Pancreas (tissue), 10 donors: ENCODE measurements at regions not wholly inside any gene's neighbourhood (a gene's known extent, or its start where the extent isn't known, plus 50 kb on each side); places are given as distances from the start of the nearest gene placed in this dataset.
"Not testable (repeated sequence)": the region's sequence is repeated elsewhere in the genome, so short reads cannot be mapped to it uniquely, and the experiment has no call there.

Source experiments
- ATAC-seq, 4 donors: fragments of 200-7000 bp; cut with Tn5 transposase; one replicate each; pipeline versions ENCODE4 v1.8.0 to v1.9.1; 2020; ENCODE audit warnings: mild to moderate bottlenecking in 4 of 4, moderate library complexity in 4 of 4
- DNase-seq, 6 donors: peaks; one replicate each; pipeline ENCODE4 v3.0.0-alpha.2; 2020
- FAIRE-seq: peaks from 2 replicates; lab custom pipeline; 2012; peaks lifted over from hg19 to GRCh38; lab: Jason Lieb, UNC
- H3K27ac ChIP-seq, 4 donors: fragments of 200-600 bp; sonication (generic); 1 replicate in 3 of 4; 2 replicates in 1 of 4; pipeline versions ENCODE4 v1.5.0 to v1.8.0; 2020
- H3K27me3 ChIP-seq, 4 donors: fragments of 200-600 bp; one replicate each; pipeline ENCODE4 v1.8.0; 2021
- H3K36me3 ChIP-seq, 3 donors: fragments of 200-600 bp; sonication (generic) in 1 of 3; one replicate each; pipeline versions ENCODE4 v1.5.0 to v1.8.0; 2020 to 2021
- H3K4me1 ChIP-seq, 3 donors: fragments of 200-600 bp; one replicate each; pipeline ENCODE4 v1.8.0; 2021
- H3K4me3 ChIP-seq, 4 donors: fragments of 200-600 bp; sonication (generic) in 2 of 4; one replicate each; pipeline versions ENCODE4 v1.5.0 to v1.8.0; 2020 to 2021
- H3K9me3 ChIP-seq, 4 donors: fragments of 200-600 bp; one replicate each; pipeline ENCODE4 v1.8.0; 2021
- WGBS, 2 donors: extraction: QIAGEN DNeasy Blood & Tissue Kit; methylation state at CpG; one replicate each; pipeline ENCODE4 v1.1.7; 2013; 5-methylcytosine and 5-hydroxymethylcytosine counted together
- intact Hi-C, 3 donors: fragments of 100-400 bp; cut with DNase I; formaldehyde crosslinking; loops; one replicate each; pipeline versions ENCODE4 v1.11.1 to v1.14.2; 2022
- TF ChIP-seq, protein P1 (sequence below), 4 donors: fragments of 200-600 bp; sonication (generic) in 3 of 4; IDR thresholded peaks; one replicate each; pipeline versions ENCODE4 v1.5.0 to v1.8.0; 2021; ENCODE audit warnings: antibody characterized with exemption in 4 of 4
- donor health status: healthy with polysubstance abuse.
- donor health status: DM: no; HTN: no; CAD: no; lungs with moderate emphysema.
- donor health status: DM: no; HTN: no; CAD: no.
- donor health status: control.
- donor health status: control.
- donor health status: Bipolar disorder and iron deficiency.
- donor health status: DM: yes; HTN: yes; CAD: no.
- donor health status: DM: no; HTN: no; CAD: no.
- donor health status: DM: no; HTN: no; CAD: no.
- donor health status: DM: yes; HTN: yes; CAD: no.

DNA sequence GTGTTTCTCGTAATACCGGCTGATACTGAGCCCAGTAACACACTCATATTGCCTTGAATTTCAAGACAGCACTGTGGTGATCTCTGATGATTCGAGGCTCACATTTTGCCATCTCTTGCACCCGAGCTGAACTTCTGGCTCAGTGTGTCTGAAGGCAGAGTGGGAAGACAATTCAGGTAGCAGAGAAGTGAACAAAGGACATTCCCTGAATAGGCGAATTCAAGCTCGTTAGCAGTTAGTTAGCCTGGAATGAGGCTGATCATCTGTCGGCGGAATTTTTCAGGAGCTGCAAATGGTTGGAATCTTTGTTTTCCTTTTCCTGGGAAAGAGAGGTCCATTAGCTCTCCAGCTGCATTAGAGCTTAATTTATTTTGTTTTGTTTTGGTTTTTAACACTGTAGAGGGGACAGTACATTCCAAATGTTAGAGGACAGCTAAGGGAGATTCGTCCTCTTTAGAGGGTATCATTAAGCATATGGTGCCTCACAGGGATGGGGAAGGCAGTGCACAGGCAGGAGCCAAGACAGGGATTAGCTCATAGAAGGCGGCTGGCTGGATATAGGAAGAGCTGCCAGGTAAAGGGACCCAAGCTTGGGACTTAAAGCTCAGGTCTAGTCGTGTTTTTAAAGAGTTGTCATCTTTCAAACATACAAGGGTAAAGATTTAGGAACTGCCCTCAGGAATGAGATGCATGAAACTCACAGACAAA is 119.7 kb upstream of the DLG1 start:
- H3K4me3 ChIP-seq: no peak overlapping the region
- FAIRE-seq: no peak
- no peak for DNase-seq
- TF ChIP-seq, protein P1, sequence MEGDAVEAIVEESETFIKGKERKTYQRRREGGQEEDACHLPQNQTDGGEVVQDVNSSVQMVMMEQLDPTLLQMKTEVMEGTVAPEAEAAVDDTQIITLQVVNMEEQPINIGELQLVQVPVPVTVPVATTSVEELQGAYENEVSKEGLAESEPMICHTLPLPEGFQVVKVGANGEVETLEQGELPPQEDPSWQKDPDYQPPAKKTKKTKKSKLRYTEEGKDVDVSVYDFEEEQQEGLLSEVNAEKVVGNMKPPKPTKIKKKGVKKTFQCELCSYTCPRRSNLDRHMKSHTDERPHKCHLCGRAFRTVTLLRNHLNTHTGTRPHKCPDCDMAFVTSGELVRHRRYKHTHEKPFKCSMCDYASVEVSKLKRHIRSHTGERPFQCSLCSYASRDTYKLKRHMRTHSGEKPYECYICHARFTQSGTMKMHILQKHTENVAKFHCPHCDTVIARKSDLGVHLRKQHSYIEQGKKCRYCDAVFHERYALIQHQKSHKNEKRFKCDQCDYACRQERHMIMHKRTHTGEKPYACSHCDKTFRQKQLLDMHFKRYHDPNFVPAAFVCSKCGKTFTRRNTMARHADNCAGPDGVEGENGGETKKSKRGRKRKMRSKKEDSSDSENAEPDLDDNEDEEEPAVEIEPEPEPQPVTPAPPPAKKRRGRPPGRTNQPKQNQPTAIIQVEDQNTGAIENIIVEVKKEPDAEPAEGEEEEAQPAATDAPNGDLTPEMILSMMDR (IDR thresholded peaks at IDR 0.05): no peak
- H3K27me3 ChIP-seq: no peaks in the 10 kb centered on the region
- no peak for ATAC-seq
- H3K9me3 ChIP-seq: no peaks in the 10 kb centered on the region
- H3K27ac ChIP-seq: no peak overlapping the region
- no peaks in the 10 kb centered on the region for H3K4me1 ChIP-seq
- WGBS, 2 donors: 68 to 71% methylated on average over 11 of the region's 11 CpGs
- intact Hi-C loops: no loop called here
- no peaks in the 10 kb centered on the region for H3K36me3 ChIP-seq

GRCh38 chr3:197417441-197417840 is 119.0 kb upstream of the DLG1 start:
- intact Hi-C loops: no loop called here
- Histone ChIP-seq H3K27ac (no peak overlapping the region), H3K36me3 (no peaks in the 10 kb centered on the region), H3K4me1 (no peaks in the 10 kb centered on the region), H3K27me3 (no peaks in the 10 kb centered on the region), H3K4me3 (no peak overlapping the region), H3K9me3 (no peaks in the 10 kb centered on the region)
- 26 to 44% methylated on average over 6 of the region's 6 CpGs for WGBS, 2 donors
- DNase-seq (no peak), FAIRE-seq (no peak), ATAC-seq (no peak)
- TF ChIP-seq, protein P1 (IDR thresholded peaks at IDR 0.05): no peak

DNA sequence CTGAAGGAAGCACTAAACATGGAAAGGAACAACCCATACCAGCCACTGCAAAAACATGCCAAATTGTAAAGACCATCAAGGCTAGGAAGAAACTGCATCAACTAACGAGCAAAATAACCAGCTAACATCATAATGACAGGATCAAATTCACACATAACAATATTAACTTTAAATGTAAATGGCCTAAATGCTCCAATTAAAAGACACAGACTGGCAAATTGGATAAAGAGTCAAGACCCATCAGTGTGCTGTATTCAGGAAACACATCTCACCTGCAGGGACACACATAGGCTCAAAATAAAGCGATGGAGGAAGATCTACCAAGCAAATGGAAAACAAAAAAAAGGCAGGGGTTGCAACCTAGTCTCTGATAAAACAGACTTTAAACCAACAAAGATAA is 113.5 kb upstream of the DLG1 start:
- intact Hi-C loops, ATAC-seq, H3K9me3 ChIP-seq, H3K36me3 ChIP-seq, H3K27me3 ChIP-seq, H3K4me3 ChIP-seq, H3K4me1 ChIP-seq, H3K27ac ChIP-seq, FAIRE-seq, DNase-seq: not testable (repeated sequence)
- 74 to 85% methylated on average over 1 to 2 of the region's 2 CpGs for WGBS, 2 donors

DNA sequence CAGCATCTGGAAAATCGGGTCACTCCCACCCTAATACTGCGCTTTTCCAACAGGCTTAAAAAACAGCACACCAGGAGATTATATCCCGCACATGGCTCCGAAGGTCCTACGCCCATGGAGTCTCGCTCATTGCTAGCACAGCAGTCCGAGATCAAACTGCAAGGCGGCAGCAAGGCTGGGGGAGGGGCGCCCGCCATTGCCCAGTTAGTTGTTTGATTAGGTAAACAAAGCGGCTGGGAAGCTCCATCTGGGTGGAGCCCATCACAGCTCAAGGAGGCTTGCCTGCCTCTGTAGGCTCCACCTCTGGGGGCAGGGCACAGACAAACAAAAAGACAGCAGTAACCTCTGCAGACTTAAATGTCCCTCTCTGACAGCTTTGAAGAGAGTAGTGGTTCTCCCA is 111.8 kb upstream of the DLG1 start:
- H3K4me3 ChIP-seq, H3K9me3 ChIP-seq, intact Hi-C loops, H3K27ac ChIP-seq, H3K27me3 ChIP-seq, H3K4me1 ChIP-seq, H3K36me3 ChIP-seq, FAIRE-seq, ATAC-seq, DNase-seq: not testable (repeated sequence)
- 85 to 88% methylated on average over 11 of the region's 11 CpGs for WGBS, 2 donors

DNA sequence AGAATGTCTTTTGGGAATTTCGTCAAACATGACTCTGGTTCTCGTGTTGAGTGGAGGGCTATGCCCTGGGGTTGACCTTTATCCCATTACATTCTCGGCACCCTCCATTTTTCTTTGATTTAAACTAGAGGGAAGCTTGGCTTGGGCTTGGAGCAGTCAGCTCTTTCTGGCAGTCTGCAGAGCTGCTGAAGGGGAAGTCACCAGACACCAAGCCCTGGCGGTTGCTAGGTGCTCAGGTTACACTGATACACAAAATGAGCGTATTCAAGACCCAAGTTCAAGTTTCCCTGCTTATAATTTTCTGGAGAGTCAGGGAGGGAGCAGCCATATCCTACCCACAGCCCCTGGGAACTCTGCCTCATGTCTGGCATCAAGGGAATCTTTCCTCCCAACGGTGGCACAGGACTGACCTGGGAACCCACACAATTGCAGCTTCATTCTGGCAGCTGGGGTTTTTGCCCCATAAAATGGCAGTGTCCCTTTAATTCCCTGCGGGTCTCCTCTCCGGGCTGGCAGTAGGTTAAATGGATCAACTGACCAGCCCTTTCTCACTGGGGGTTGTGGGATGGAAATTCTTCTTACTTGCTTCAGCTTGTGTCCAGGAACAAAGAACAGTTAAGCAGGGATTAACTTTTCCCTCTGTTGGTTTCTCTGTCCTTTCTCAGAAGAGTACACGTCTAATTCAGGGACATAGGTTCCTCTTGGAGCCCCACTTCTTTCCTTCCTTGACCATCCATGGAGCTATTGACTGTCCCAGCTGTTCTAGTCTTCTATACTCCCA is 110.0 kb upstream of the DLG1 start:
- Histone ChIP-seq H3K9me3 (no peaks in the 10 kb centered on the region), H3K4me3 (no peak overlapping the region), H3K27me3 (no peaks in the 10 kb centered on the region), H3K27ac (no peak overlapping the region), H3K4me1 (no peaks in the 10 kb centered on the region), H3K36me3 (no peaks in the 10 kb centered on the region)
- FAIRE-seq (no peak), ATAC-seq (no peak), DNase-seq (no peak)
- TF ChIP-seq, protein P1 (IDR thresholded peaks at IDR 0.05): no peak
- 62 to 66% methylated on average over 9 of the region's 9 CpGs for WGBS, 2 donors
- intact Hi-C loops: no loop called here

DNA sequence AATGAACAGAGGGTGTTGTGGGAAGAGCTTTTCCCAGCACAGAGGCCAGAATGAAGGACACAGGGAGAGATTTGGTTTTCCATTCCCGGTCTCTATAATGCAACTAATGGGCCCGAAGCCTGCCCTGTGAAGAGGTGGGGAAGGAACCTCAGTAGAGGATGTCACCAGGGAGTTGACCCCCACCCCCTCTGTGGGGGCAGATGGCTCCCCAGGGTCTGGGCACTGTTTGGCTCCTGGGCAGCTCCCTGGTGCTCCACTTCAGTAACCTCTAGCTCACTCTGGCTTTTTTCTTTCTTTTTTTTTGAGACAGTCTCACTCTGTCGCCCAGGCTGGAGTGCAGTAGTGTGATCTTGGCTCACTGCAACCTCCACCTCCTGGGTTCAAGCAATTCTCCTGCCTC is 109.1 kb upstream of the DLG1 start:
- 77 to 89% methylated on average over 3 of the region's 3 CpGs for WGBS, 2 donors
- Histone ChIP-seq H3K36me3 (no peaks in the 10 kb centered on the region), H3K4me3 (no peak overlapping the region), H3K27ac (no peak overlapping the region), H3K9me3 (no peaks in the 10 kb centered on the region), H3K27me3 (no peaks in the 10 kb centered on the region), H3K4me1 (no peaks in the 10 kb centered on the region)
- ATAC-seq (no peak), FAIRE-seq (no peak), DNase-seq (no peak)
- intact Hi-C loops: no loop called here
- TF ChIP-seq, protein P1 (IDR thresholded peaks at IDR 0.05): no peak
